ENCODE measurements at regions not wholly inside any gene's neighbourhood (a gene's known extent, or its start where the extent isn't known, plus 50 kb on each side); places are given as distances from the start of the nearest gene placed in this dataset.
A peak's percentile ranks its signal among the peaks of the same experiment; 100 is the strongest.

DNA sequence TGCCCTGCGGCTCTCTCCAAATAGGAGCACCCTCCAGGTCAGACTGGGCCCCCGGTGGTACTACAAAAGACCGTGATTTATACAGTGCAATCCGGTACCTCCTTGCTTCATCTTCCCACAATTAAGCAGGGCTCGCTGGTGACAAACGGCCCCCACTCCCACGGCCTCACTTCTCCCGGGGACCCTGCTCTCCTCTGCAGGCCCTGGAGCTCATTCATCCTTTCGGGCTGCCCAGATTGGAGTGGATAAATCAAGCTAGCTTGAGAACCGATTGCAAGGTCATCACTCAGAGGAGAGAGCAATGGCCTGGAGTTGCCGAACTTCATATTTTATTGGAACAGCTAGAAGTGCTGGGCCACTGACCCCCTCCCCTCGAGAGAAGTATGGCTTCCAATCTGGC is 193.5 kb upstream of the IRX6 start:
- peaks cover 3% of the 10 kb centered on the region for H3K9me3 Mint-ChIP-seq
- no peak overlapping the region for H3K4me3 Mint-ChIP-seq
- no peaks in the 10 kb centered on the region for H3K27me3 Mint-ChIP-seq
- H3K4me1 Mint-ChIP-seq = no peaks in the 10 kb centered on the region
- no peaks in the 10 kb centered on the region for H3K36me3 Mint-ChIP-seq
- no peak for ATAC-seq
- no peak overlapping the region for H3K27ac Mint-ChIP-seq

DNA sequence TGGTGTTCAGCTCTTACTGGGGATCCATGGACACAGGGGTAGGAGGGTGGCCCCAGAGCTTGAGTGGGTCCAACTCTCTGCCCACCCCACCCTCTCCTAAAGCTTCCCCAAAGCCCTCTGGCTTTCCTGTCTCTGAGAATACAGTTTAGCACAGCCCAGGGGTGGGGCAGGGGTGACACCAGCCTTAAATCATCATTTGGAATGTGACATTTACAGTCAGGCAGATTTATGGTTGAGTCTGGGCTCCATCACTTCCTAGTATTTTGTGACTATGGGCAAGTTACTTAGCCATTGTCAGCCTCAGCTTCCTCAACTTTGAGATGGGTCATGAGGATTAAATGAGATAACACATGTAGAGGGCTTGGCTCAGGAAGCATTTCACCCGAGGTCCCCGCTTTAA is 193.1 kb upstream of the IRX6 start:
- no peak for ATAC-seq
- Mint-ChIP-seq H3K4me3 (no peak overlapping the region), H3K4me1 (no peaks in the 10 kb centered on the region), H3K27ac (no peak overlapping the region), H3K36me3 (no peaks in the 10 kb centered on the region), H3K9me3 (peaks cover 3% of the 10 kb centered on the region), H3K27me3 (no peaks in the 10 kb centered on the region)

- no peak overlapping the region for H3K27ac Mint-ChIP-seq
- H3K27me3 Mint-ChIP-seq = no peaks in the 10 kb centered on the region
- H3K4me1 Mint-ChIP-seq = no peaks in the 10 kb centered on the region
- no peaks in the 10 kb centered on the region for H3K36me3 Mint-ChIP-seq
- no peak for ATAC-seq
- no peak overlapping the region for H3K4me3 Mint-ChIP-seq
- H3K9me3 Mint-ChIP-seq = no peaks in the 10 kb centered on the region
Measured at GRCh38 chr16:55133654-55134053, 190.3 kb upstream of the IRX6 start.

DNA sequence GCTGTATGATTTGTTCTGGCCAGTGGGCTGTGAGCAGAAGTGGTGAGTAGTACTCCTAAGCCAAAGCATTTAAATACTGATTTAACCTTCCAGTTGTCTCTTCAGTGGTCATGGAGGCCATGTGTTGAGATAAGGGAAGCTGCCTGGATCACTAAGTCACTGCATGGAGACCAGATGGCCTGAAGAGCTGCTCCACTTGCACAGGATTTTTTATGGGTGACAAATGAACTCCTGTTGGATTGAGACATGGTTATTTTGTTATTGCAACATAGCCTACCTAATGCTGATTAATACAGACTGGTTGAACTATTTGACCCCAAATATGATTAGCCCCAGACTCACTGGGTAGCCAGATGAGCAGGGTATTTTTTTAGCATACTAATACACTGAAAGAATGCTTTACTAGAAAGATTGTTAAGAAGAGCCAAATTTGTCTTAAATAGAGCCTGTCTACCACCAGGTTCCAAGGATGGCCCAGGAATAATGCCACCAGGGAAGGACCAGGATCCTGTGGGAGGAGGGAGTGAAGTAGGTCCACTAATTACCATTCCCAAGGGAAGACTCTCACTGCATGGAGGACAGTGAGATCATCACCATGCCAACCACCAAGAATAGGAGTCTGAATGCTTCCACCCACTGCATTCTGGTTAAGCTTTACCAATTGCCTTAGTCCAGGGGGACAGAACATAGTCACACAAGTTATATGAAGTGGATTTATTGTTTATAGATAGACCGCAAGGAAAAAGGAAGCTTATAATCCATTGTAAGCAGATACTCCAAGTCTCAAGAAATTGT is 187.4 kb upstream of the IRX6 start:
- Mint-ChIP-seq H3K4me3 (no peak overlapping the region), H3K36me3 (no peaks in the 10 kb centered on the region), H3K4me1 (no peaks in the 10 kb centered on the region), H3K27me3 (no peaks in the 10 kb centered on the region), H3K27ac (no peak overlapping the region), H3K9me3 (no peaks in the 10 kb centered on the region)
- no peak for ATAC-seq

DNA sequence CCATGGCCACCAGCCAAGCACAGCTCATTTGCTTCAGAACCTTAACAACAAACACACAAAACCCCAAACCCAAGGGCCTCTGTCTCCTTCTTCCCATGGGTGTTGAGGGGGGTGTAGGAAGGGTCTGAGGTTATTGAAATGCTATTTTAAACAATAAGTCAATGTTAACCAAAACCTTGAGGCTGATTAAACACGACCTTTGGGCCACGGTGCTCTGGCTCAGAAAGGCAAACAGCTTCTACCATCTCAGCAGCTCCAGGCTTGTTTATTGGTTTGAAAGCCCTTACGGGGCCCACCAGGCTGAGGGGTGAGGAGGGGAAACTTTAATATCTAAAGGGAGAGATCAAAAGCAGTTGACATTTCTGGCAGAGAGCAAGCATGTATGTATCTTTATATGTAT is 185.7 kb upstream of the IRX6 start:
- H3K9me3 Mint-ChIP-seq = no peaks in the 10 kb centered on the region
- no peaks in the 10 kb centered on the region for H3K36me3 Mint-ChIP-seq
- H3K27ac Mint-ChIP-seq = no peak overlapping the region
- ATAC-seq = no peak
- no peak overlapping the region for H3K4me3 Mint-ChIP-seq
- H3K4me1 Mint-ChIP-seq = no peaks in the 10 kb centered on the region
- no peaks in the 10 kb centered on the region for H3K27me3 Mint-ChIP-seq

GRCh38 chr16:55142405-55142804 is 181.6 kb upstream of the IRX6 start:
- Mint-ChIP-seq H3K27me3 (no peaks in the 10 kb centered on the region), H3K4me1 (no peaks in the 10 kb centered on the region), H3K27ac (no peak overlapping the region), H3K4me3 (no peak overlapping the region), H3K9me3 (no peaks in the 10 kb centered on the region), H3K36me3 (no peaks in the 10 kb centered on the region)
- no peak for ATAC-seq

GRCh38 chr16:55144651-55145050 is 179.4 kb upstream of the IRX6 start:
- no peak for ATAC-seq
- no peaks in the 10 kb centered on the region for H3K9me3 Mint-ChIP-seq
- H3K27me3 Mint-ChIP-seq = no peaks in the 10 kb centered on the region
- no peak overlapping the region for H3K27ac Mint-ChIP-seq
- no peaks in the 10 kb centered on the region for H3K36me3 Mint-ChIP-seq
- no peaks in the 10 kb centered on the region for H3K4me1 Mint-ChIP-seq
- H3K4me3 Mint-ChIP-seq = no peak overlapping the region

DNA sequence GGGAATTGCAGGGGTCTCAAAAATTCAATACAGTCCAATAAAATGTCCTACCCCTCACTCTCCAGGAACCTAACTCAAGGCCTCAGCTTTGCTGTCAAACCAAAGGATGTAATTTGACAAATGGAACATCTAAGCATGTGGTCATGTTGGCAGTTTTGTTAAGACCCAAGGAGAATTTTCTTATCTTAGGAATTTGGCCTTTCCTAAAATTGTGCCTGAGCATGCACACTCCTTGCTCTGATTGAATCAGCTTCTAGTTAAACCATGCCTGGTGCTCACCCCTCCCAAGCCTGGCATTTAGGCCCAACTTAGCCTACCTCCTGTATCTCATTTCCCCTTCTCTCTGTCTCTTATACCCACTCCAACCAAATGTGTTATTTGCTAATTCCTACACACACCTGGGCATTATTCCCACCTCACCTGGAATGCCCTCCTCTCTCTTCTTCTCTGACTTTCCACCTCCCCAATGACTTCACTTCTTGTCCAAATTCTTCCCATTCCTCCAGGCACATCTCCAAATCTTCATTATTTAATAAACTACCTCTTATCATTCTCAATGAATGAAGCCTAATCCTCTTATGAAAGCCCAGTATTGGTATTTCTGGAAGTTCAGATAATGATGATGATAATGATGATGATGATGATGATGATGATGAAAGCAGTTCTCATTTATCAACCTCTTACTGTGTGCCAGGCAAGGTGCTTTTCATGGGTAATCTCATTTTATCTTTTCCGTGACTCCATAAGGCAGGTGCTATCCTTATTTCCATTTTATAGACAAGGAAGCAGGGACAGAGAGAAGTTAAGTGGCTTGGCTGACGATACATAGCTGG is 178.0 kb upstream of the IRX6 start:
- Mint-ChIP-seq H3K36me3 (no peaks in the 10 kb centered on the region), H3K4me1 (no peaks in the 10 kb centered on the region), H3K27ac (no peak overlapping the region), H3K9me3 (no peaks in the 10 kb centered on the region), H3K27me3 (no peaks in the 10 kb centered on the region), H3K4me3 (no peak overlapping the region)
- ATAC-seq = no peak

- Mint-ChIP-seq H3K36me3 (no peaks in the 10 kb centered on the region), H3K27ac (no peak overlapping the region), H3K9me3 (no peaks in the 10 kb centered on the region), H3K27me3 (no peaks in the 10 kb centered on the region), H3K4me3 (no peak overlapping the region), H3K4me1 (no peaks in the 10 kb centered on the region)
- ATAC-seq = no peak
Measured at GRCh38 chr16:55146966-55147365, 177.0 kb upstream of the IRX6 start.

GRCh38 chr16:55147396-55147795 is 176.6 kb upstream of the IRX6 start:
- Mint-ChIP-seq H3K4me3 (no peak overlapping the region), H3K36me3 (no peaks in the 10 kb centered on the region), H3K27me3 (no peaks in the 10 kb centered on the region), H3K9me3 (no peaks in the 10 kb centered on the region), H3K27ac (no peak overlapping the region), H3K4me1 (no peaks in the 10 kb centered on the region)
- no peak for ATAC-seq

- ATAC-seq = no peak
- Mint-ChIP-seq H3K27me3 (no peaks in the 10 kb centered on the region), H3K36me3 (no peaks in the 10 kb centered on the region), H3K9me3 (no peaks in the 10 kb centered on the region), H3K4me1 (no peaks in the 10 kb centered on the region), H3K27ac (no peak overlapping the region), H3K4me3 (no peak overlapping the region)
Measured at GRCh38 chr16:55149622-55150021, 174.4 kb upstream of the IRX6 start.

- no peaks in the 10 kb centered on the region for H3K27me3 Mint-ChIP-seq
- H3K4me3 Mint-ChIP-seq = no peak overlapping the region
Measured at GRCh38 chr16:55151561-55152305, 172.3 kb upstream of the IRX6 start.

GRCh38 chr16:55152875-55153390 is 171.1 kb upstream of the IRX6 start:
- H3K4me1 Mint-ChIP-seq = no peaks in the 10 kb centered on the region
- no peaks in the 10 kb centered on the region for H3K27me3 Mint-ChIP-seq
- H3K9me3 Mint-ChIP-seq = no peaks in the 10 kb centered on the region
- ATAC-seq = no peak
- no peak overlapping the region for H3K27ac Mint-ChIP-seq
- H3K36me3 Mint-ChIP-seq = no peaks in the 10 kb centered on the region
- H3K4me3 Mint-ChIP-seq = no peak overlapping the region

More at GRCh38 chr16:55151561-55152305, 172.3 kb upstream of the IRX6 start:
- Mint-ChIP-seq H3K27ac (no peak overlapping the region), H3K4me1 (no peaks in the 10 kb centered on the region), H3K9me3 (no peaks in the 10 kb centered on the region), H3K36me3 (no peaks in the 10 kb centered on the region)
- ATAC-seq = peak; percentile 35

GRCh38 chr16:55154262-55154661 is 169.7 kb upstream of the IRX6 start:
- no peaks in the 10 kb centered on the region for H3K27me3 Mint-ChIP-seq

DNA sequence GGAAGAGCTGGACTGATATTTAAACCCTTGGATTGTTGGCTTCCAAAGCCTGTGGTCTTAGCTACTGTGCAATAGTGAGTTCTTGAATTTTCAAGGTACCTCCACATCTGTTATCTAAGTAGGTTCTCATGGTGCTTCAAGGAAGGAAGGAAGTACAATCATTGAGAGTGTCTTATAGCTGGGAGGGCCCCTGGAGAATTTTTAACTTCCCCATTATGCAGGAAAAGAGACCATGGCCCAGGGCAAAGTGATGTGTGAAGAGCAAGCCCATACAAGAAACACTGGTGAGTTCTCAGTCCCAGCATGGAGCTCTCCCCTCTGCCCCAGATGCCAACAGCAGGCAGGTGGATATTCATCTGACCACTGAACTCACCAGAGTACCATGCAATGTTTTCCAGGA is 169.0 kb upstream of the IRX6 start:
- H3K27ac Mint-ChIP-seq = no peak overlapping the region

More at GRCh38 chr16:55154262-55154661, 169.7 kb upstream of the IRX6 start:
- no peak overlapping the region for H3K27ac Mint-ChIP-seq
- H3K9me3 Mint-ChIP-seq = peaks cover under 1% of the 10 kb centered on the region
- no peaks in the 10 kb centered on the region for H3K4me1 Mint-ChIP-seq
- ATAC-seq = no peak
- H3K36me3 Mint-ChIP-seq = no peaks in the 10 kb centered on the region
- no peak overlapping the region for H3K4me3 Mint-ChIP-seq

More for the DNA sequence above, 169.0 kb upstream of the IRX6 start:
- Mint-ChIP-seq H3K9me3 (peaks cover 3% of the 10 kb centered on the region), H3K4me3 (no peak overlapping the region), H3K4me1 (no peaks in the 10 kb centered on the region), H3K36me3 (no peaks in the 10 kb centered on the region), H3K27me3 (no peaks in the 10 kb centered on the region)
- ATAC-seq = no peak

Measured in stimulated activated memory B cell treated with anti-CD40 and anti-IgM and Interleukin-4, amounts not matched to agents 10 μg/mL and 1 μg/mL and 100 μg/mL, for 72 hours (primary cell).